ENCODE measurements at regions not wholly inside any gene's neighbourhood (a gene's known extent, or its start where the extent isn't known, plus 50 kb on each side); places are given as distances from the start of the nearest gene placed in this dataset.

- Histone ChIP-seq H3K4me1 (ENCODE audit: insufficient read depth, low read length, poor library complexity, severe bottlenecking) (no peaks in the 10 kb centered on the region), H2AFZ (ENCODE audit: low read length) (no peak overlapping the region), H3F3A (ENCODE audit: low read depth) (no peaks in the 10 kb centered on the region), H3K27me3 (ENCODE audit: insufficient read depth, low read length, poor library complexity, severe bottlenecking) (no peaks in the 10 kb centered on the region), H3K9me2 (replicated peaks; ENCODE audit: low read depth, low read length) (no peaks in the 10 kb centered on the region), H3K4me3 (ENCODE audit: low read length, poor library complexity, severe bottlenecking) (no peak overlapping the region), H3K9me3 (ENCODE audit: insufficient read depth, low read depth, low read length) (no peaks in the 10 kb centered on the region), H3K79me2 (ENCODE audit: insufficient read depth, low read length) (no peaks in the 10 kb centered on the region), H3K4me2 (ENCODE audit: low read depth, low read length, poor library complexity, severe bottlenecking) (no peak overlapping the region), H4K20me1 (ENCODE audit: insufficient read depth, low read length, poor library complexity, severe bottlenecking) (no peaks in the 10 kb centered on the region), H3K9ac (ENCODE audit: low read depth, low read length, poor library complexity, severe bottlenecking) (no peak overlapping the region), H3K36me3 (ENCODE audit: insufficient read depth, low read length) (no peaks in the 10 kb centered on the region)
- TF ChIP-seq CTCF (conservative IDR thresholded peaks at IDR 0.05; ENCODE audit: low read length) (no peak), EZH2phosphoT487 (IDR thresholded peaks at IDR 0.05; ENCODE audit: borderline replicate concordance) (no peak)
These were observed 396.4 kb upstream of the TRAM1L1 start for GRCh38 chr4:117481742-117482141.

GRCh38 chr4:117488692-117489091 is 403.3 kb upstream of the TRAM1L1 start:
- Histone ChIP-seq H3K27me3 (ENCODE audit: insufficient read depth, low read length, poor library complexity, severe bottlenecking) (no peaks in the 10 kb centered on the region), H3K9me3 (ENCODE audit: insufficient read depth, low read depth, low read length) (no peaks in the 10 kb centered on the region), H3K36me3 (ENCODE audit: insufficient read depth, low read length) (no peaks in the 10 kb centered on the region), H3K4me2 (ENCODE audit: low read depth, low read length, poor library complexity, severe bottlenecking) (no peak overlapping the region), H2AFZ (ENCODE audit: low read length) (no peak overlapping the region; the same call in 1 of the 2 replicates), H3K9me2 (replicated peaks; ENCODE audit: low read depth, low read length) (no peaks in the 10 kb centered on the region), H3K9ac (ENCODE audit: low read depth, low read length, poor library complexity, severe bottlenecking) (no peak overlapping the region), H3K4me1 (ENCODE audit: insufficient read depth, low read length, poor library complexity, severe bottlenecking) (no peaks in the 10 kb centered on the region), H4K20me1 (ENCODE audit: insufficient read depth, low read length, poor library complexity, severe bottlenecking) (no peaks in the 10 kb centered on the region), H3K79me2 (ENCODE audit: insufficient read depth, low read length) (no peaks in the 10 kb centered on the region), H3F3A (ENCODE audit: low read depth) (no peaks in the 10 kb centered on the region), H3K4me3 (ENCODE audit: low read length, poor library complexity, severe bottlenecking) (no peak overlapping the region)
- TF ChIP-seq CTCF (conservative IDR thresholded peaks at IDR 0.05; ENCODE audit: low read length) (no peak), EZH2phosphoT487 (IDR thresholded peaks at IDR 0.05; ENCODE audit: borderline replicate concordance) (no peak)

DNA sequence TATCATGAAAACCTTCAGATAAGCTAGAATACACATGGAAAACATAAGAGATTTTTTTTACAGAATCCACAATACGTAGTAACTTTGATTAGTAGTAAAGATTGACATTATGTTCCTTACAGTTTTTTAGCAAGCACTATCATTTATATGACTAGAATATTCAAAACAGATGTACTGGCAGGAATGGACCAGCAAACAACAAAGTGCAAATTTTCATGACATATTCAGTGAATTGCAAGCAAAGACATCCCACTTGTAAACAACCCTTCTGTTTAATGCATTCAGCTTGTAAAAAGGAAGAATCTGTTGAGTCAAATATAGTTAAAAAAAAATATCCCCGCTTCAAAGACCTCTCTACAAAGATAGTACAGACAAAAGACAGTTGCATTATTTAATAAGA is 403.7 kb upstream of the TRAM1L1 start:
- Histone ChIP-seq H3F3A (ENCODE audit: low read depth) (no peaks in the 10 kb centered on the region), H3K27me3 (ENCODE audit: insufficient read depth, low read length, poor library complexity, severe bottlenecking) (no peaks in the 10 kb centered on the region), H3K9me2 (replicated peaks; ENCODE audit: low read depth, low read length) (no peaks in the 10 kb centered on the region), H3K4me2 (ENCODE audit: low read depth, low read length, poor library complexity, severe bottlenecking) (no peak overlapping the region), H2AFZ (ENCODE audit: low read length) (no peak overlapping the region), H3K9ac (ENCODE audit: low read depth, low read length, poor library complexity, severe bottlenecking) (no peak overlapping the region), H3K36me3 (ENCODE audit: insufficient read depth, low read length) (no peaks in the 10 kb centered on the region), H3K79me2 (ENCODE audit: insufficient read depth, low read length) (no peaks in the 10 kb centered on the region), H3K4me1 (ENCODE audit: insufficient read depth, low read length, poor library complexity, severe bottlenecking) (no peaks in the 10 kb centered on the region), H3K9me3 (ENCODE audit: insufficient read depth, low read depth, low read length) (no peaks in the 10 kb centered on the region), H4K20me1 (ENCODE audit: insufficient read depth, low read length, poor library complexity, severe bottlenecking) (no peaks in the 10 kb centered on the region), H3K4me3 (ENCODE audit: low read length, poor library complexity, severe bottlenecking) (no peak overlapping the region)
- no peak for TF ChIP-seq CTCF (conservative IDR thresholded peaks at IDR 0.05; ENCODE audit: low read length)
- no peak for TF ChIP-seq EZH2phosphoT487 (IDR thresholded peaks at IDR 0.05; ENCODE audit: borderline replicate concordance)
